Right atrium auricular region (tissue), 2 donors: ENCODE measurements at regions not wholly inside any gene's neighbourhood (a gene's known extent, or its start where the extent isn't known, plus 50 kb on each side); places are given as distances from the start of the nearest gene placed in this dataset.

ENCODE experiments used
- DNase-seq: peaks from one replicate; pipeline ENCODE4 v3.0.0-alpha.2; 2019; ENCODE audit warnings: low spot score
- H3K27ac ChIP-seq, 2 donors: fragments of 200-600 bp; sonication (generic); 1 replicate in 1 of 2; 2 replicates in 1 of 2; pipeline ENCODE4 v1.5.1; 2016 to 2019
- H3K27me3 ChIP-seq, 2 donors: fragments of 200-600 bp; sonication (generic); one replicate each; pipeline versions ENCODE4 v1.5.1 to v1.6.0; 2017 to 2019
- H3K36me3 ChIP-seq: fragments of 200-600 bp; sonication (generic); one replicate; pipeline ENCODE4 v1.5.1; 2016
- H3K4me1 ChIP-seq, 2 donors: fragments of 200-600 bp; sonication (generic); one replicate each; pipeline versions ENCODE4 v1.5.1 to v1.6.0; 2017 to 2019
- H3K4me3 ChIP-seq, 2 donors: fragments of 200-600 bp; sonication (generic); 1 replicate in 1 of 2; 2 replicates in 1 of 2; pipeline ENCODE4 v1.5.1; 2017 to 2019; ENCODE audit warnings: mild to moderate bottlenecking in 1 of 2, moderate library complexity in 1 of 2
- H3K9me3 ChIP-seq, 2 donors: fragments of 200-600 bp; sonication (generic); one replicate each; pipeline ENCODE4 v1.5.1; 2019
- TF ChIP-seq, protein P1 (sequence below), 2 donors: fragments of 200-600 bp; sonication (generic); IDR thresholded peaks; one replicate each; pipeline ENCODE4 v1.5.1; 2019; ENCODE audit warnings: antibody characterized with exemption in 2 of 2

DNA sequence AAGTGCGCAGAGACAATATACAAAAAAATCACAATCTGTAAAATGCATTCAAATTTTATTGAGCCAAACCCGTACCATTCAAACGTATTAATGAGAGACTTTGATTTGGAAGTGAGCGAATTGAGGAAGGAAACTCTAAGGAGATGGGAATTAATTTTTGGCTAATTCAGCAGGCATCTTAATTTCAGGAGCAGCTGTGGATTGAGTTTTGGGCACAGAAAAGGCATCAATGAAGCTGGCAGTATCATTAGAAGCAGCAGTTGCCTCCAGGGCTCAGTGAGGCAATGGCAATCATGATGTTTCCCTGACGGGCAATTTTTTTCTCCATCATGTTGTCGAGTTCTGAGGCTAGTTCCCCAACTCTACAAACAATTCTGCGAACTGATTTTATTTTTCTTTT lies 2041.6 kb downstream of the NCAM2 start:
- H3K27ac ChIP-seq = no peak overlapping the region
- TF ChIP-seq, protein P1, sequence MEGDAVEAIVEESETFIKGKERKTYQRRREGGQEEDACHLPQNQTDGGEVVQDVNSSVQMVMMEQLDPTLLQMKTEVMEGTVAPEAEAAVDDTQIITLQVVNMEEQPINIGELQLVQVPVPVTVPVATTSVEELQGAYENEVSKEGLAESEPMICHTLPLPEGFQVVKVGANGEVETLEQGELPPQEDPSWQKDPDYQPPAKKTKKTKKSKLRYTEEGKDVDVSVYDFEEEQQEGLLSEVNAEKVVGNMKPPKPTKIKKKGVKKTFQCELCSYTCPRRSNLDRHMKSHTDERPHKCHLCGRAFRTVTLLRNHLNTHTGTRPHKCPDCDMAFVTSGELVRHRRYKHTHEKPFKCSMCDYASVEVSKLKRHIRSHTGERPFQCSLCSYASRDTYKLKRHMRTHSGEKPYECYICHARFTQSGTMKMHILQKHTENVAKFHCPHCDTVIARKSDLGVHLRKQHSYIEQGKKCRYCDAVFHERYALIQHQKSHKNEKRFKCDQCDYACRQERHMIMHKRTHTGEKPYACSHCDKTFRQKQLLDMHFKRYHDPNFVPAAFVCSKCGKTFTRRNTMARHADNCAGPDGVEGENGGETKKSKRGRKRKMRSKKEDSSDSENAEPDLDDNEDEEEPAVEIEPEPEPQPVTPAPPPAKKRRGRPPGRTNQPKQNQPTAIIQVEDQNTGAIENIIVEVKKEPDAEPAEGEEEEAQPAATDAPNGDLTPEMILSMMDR (IDR thresholded peaks at IDR 0.05) = no peak
- H3K9me3 ChIP-seq = no peaks in the 10 kb centered on the region
- H3K4me3 ChIP-seq = no peak overlapping the region
- H3K36me3 ChIP-seq = no peaks in the 10 kb centered on the region
- no peaks in the 10 kb centered on the region for H3K4me1 ChIP-seq
- H3K27me3 ChIP-seq = no peaks in the 10 kb centered on the region
- DNase-seq = no peak

DNA sequence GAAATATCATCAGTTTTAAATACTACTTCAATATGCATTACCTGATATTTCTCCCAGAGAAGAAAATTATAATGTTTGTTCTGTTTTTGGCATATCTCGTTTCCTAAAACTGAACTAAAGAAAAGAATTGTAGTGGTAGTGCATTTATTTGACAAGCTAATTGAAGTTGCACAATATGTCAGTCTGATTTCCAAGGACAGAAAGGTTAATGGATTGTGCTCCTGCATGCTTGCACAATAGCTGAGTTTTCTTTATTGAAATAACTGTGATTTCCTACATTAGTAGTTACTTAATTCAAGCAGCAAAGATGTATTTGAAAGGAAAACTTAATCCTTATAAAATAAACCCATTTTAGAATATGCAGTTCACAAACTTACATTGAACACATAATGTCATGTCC lies 2047.7 kb downstream of the NCAM2 start:
- TF ChIP-seq, protein P1 (IDR thresholded peaks at IDR 0.05) = no peak
- H3K36me3 ChIP-seq = no peaks in the 10 kb centered on the region
- H3K4me3 ChIP-seq = no peak overlapping the region

DNA sequence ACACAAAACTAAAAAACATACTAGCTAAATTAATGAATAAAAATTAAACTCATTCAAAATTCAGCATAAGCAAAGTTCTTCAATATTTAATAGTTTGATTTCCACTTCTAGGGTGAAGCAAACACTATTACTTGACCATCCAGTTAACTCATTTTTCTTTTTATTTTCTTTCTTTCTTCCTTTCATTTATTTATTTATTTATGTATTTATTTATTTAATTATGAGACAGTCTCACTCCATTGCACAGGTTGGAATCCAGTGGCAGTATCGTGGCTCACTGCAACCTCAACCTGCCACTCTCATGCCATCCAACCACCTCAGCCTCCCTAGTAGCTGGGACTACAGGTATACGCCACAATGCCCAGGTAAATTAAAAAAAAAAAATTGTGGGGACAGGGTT lies 2069.5 kb downstream of the NCAM2 start:
- Histone ChIP-seq H3K9me3 (peaks cover 0 to 4% of the 10 kb centered on the region in 2 donors), H3K27me3 (no peaks in the 10 kb centered on the region), H3K4me3 (no peak overlapping the region), H3K36me3 (no peaks in the 10 kb centered on the region), H3K27ac (no peak overlapping the region), H3K4me1 (no peaks in the 10 kb centered on the region)
- TF ChIP-seq, protein P1 (IDR thresholded peaks at IDR 0.05) = no peak
- DNase-seq = no peak

More for the DNA sequence above, 2047.7 kb downstream of the NCAM2 start:
- Histone ChIP-seq H3K4me1 (no peaks in the 10 kb centered on the region), H3K27me3 (no peaks in the 10 kb centered on the region), H3K27ac (no peak overlapping the region), H3K9me3 (no peaks in the 10 kb centered on the region)
- DNase-seq = no peak

DNA sequence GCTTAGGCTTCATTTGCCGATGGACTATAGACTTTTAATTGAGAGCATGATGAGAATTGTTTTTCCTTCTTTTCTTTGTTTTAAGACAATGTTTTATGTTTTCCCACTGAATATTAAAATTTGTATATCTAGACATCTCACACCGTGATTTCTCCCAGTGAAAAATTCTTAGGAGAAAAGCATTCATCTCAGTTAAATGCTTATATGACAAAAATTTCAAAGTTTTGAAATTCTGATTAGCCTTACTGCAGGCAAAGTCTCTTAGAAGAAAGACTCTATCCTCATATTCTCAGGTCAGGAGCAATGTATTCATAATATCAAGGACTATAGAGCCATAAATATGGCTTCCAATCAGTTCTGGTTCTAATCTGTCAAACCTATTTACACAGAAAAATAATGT lies 2085.0 kb downstream of the NCAM2 start:
- Histone ChIP-seq H3K9me3 (peaks cover 0 to 9% of the 10 kb centered on the region in 2 donors), H3K27ac (no peak overlapping the region), H3K27me3 (no peaks in the 10 kb centered on the region), H3K36me3 (no peaks in the 10 kb centered on the region), H3K4me1 (no peaks in the 10 kb centered on the region), H3K4me3 (no peak overlapping the region)
- no peak for DNase-seq
- TF ChIP-seq, protein P1 (IDR thresholded peaks at IDR 0.05) = no peak

DNA sequence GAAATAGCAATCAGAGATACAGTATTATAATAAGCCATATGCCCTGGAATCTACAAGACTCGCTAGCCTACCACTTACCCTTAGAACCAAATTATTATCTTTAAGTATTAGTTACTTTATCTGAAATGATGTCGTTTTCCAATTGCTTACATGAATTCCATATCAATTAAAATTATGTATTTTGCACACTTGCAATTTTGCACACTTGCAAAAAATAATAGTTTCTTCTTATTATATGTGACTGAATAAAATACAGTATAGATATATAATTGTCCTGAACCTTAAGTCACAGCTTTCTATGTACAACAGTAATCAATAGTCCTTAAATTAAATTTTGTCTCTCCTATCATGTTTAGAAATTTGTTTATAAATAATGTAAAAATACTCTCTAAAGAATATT lies 2095.1 kb downstream of the NCAM2 start:
- H3K27ac ChIP-seq = no peak overlapping the region
- H3K9me3 ChIP-seq = no peaks in the 10 kb centered on the region
- no peak for DNase-seq
- H3K36me3 ChIP-seq = no peaks in the 10 kb centered on the region
- H3K4me3 ChIP-seq = no peak overlapping the region
- H3K4me1 ChIP-seq = no peaks in the 10 kb centered on the region
- TF ChIP-seq, protein P1 (IDR thresholded peaks at IDR 0.05) = no peak
- H3K27me3 ChIP-seq = no peaks in the 10 kb centered on the region

DNA sequence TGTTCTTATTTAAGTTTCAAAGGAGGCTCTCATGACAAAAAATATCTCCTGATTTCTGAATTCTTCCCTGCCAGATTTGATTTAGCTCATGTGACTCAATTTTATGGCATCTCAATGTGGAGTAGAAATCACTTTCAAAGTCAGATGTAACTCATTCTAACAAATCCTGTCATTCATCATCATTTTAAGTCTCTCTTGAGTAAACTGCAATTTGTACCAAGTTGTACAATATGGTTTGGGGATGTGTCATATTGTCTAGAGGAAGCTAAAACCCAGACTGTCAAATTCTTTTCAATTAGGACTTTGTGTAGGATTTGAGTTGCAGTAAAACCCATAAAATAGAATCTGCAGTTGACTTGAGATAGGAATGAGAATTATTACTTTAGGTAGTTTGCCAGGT lies 2101.0 kb downstream of the NCAM2 start:
- H3K27ac ChIP-seq = no peak overlapping the region
- H3K27me3 ChIP-seq = no peaks in the 10 kb centered on the region
- no peak for DNase-seq
- no peak overlapping the region for H3K4me3 ChIP-seq
- TF ChIP-seq, protein P1 (IDR thresholded peaks at IDR 0.05) = no peak
- no peaks in the 10 kb centered on the region for H3K4me1 ChIP-seq
- H3K9me3 ChIP-seq = no peaks in the 10 kb centered on the region
- H3K36me3 ChIP-seq = no peaks in the 10 kb centered on the region
